22Rv1 (cell line): ENCODE measurements at regions not wholly inside any gene's neighbourhood (a gene's known extent, or its start where the extent isn't known, plus 50 kb on each side); places are given as distances from the start of the nearest gene placed in this dataset.

ENCODE experiments used
- CTCF ChIP-seq: fragments of 450-650 bp; IDR thresholded peaks from 2 replicates; pipeline ENCODE4 v1.5.1; 2017; ENCODE audit warnings: mild to moderate bottlenecking
- ZFX ChIP-seq: fragments of 450-650 bp; IDR thresholded peaks from 2 replicates; pipeline ENCODE4 v1.6.1; 2017; ENCODE audit warnings: antibody characterized with exemption, borderline replicate concordance

- no peak for TF ChIP-seq CTCF
- TF ChIP-seq ZFX = no peak
Observed at GRCh38 chr3:166171695-166172094, 334.5 kb upstream of the BCHE start.
